ENCODE measurements at regions not wholly inside any gene's neighbourhood (a gene's known extent, or its start where the extent isn't known, plus 50 kb on each side); places are given as distances from the start of the nearest gene placed in this dataset.

GRCh38 chrY:15535784-15536511 is 1011.6 kb downstream of the NLGN4Y start:
- H3K36me3 ChIP-seq: no peaks in the 10 kb centered on the region
- H3K4me1 ChIP-seq: no peaks in the 10 kb centered on the region
- intact Hi-C loops (cut with DNase I; ENCODE audit: low total_unique reads): no loop called here
- TF ChIP-seq CTCF (IDR thresholded peaks at IDR 0.05): no peak
- no peak overlapping the region for H3K4me3 ChIP-seq
- H3K27ac ChIP-seq: no peak overlapping the region
- no peaks in the 10 kb centered on the region for H3K27me3 ChIP-seq
- no peak for DNase-seq
- H3K9me3 ChIP-seq: no peaks in the 10 kb centered on the region

GRCh38 chrY:15540516-15540915 is 1016.2 kb downstream of the NLGN4Y start:
- intact Hi-C loops (cut with DNase I; ENCODE audit: low total_unique reads): no loop called here
- H3K4me1 ChIP-seq: no peaks in the 10 kb centered on the region
- no peak for DNase-seq
- no peak overlapping the region for H3K4me3 ChIP-seq
- no peaks in the 10 kb centered on the region for H3K36me3 ChIP-seq
- no peaks in the 10 kb centered on the region for H3K9me3 ChIP-seq
- H3K27ac ChIP-seq: no peak overlapping the region
- no peaks in the 10 kb centered on the region for H3K27me3 ChIP-seq
- no peak for TF ChIP-seq CTCF (IDR thresholded peaks at IDR 0.05)

- Histone ChIP-seq H3K9me3 (no peaks in the 10 kb centered on the region), H3K27me3 (no peaks in the 10 kb centered on the region), H3K27ac (no peak overlapping the region), H3K36me3 (no peaks in the 10 kb centered on the region), H3K4me1 (no peaks in the 10 kb centered on the region), H3K4me3 (no peak overlapping the region)
- TF ChIP-seq CTCF (IDR thresholded peaks at IDR 0.05): no peak
- intact Hi-C loops (cut with DNase I; ENCODE audit: low total_unique reads): no loop called here
- no peak for DNase-seq
Observed at GRCh38 chrY:15546177-15546754, 1021.9 kb downstream of the NLGN4Y start.

- Histone ChIP-seq H3K27ac (no peak overlapping the region), H3K9me3 (no peaks in the 10 kb centered on the region), H3K4me3 (no peak overlapping the region), H3K27me3 (no peaks in the 10 kb centered on the region), H3K4me1 (no peaks in the 10 kb centered on the region), H3K36me3 (no peaks in the 10 kb centered on the region)
- DNase-seq: no peak
- intact Hi-C loops (cut with DNase I; ENCODE audit: low total_unique reads): no loop called here
- TF ChIP-seq CTCF (IDR thresholded peaks at IDR 0.05): no peak
Observed at GRCh38 chrY:15552074-15552473, 1027.7 kb downstream of the NLGN4Y start.

- no peak for TF ChIP-seq CTCF (IDR thresholded peaks at IDR 0.05)
- Histone ChIP-seq H3K27me3 (no peaks in the 10 kb centered on the region), H3K4me1 (no peaks in the 10 kb centered on the region), H3K27ac (no peak overlapping the region), H3K36me3 (no peaks in the 10 kb centered on the region), H3K9me3 (no peaks in the 10 kb centered on the region), H3K4me3 (no peak overlapping the region)
- intact Hi-C loops (cut with DNase I; ENCODE audit: low total_unique reads): no loop called here
- no peak for DNase-seq
Observed at GRCh38 chrY:15554991-15555390, 1030.7 kb downstream of the NLGN4Y start.

Data from tibial artery (tissue), 4 donors.